GM12878 (cell line): ENCODE measurements at regions not wholly inside any gene's neighbourhood (a gene's known extent, or its start where the extent isn't known, plus 50 kb on each side); places are given as distances from the start of the nearest gene placed in this dataset.

Source experiments
- ATAC-seq: fragments of 200-7000 bp; cut with Tn5 transposase; 3 replicates; pipeline ENCODE4 v1.9.1; 2020; ENCODE audit warnings: mild to moderate bottlenecking, moderate library complexity
- BruUV-seq: library from RNA; stranded (reverse); fragments of 400-500 nt; replicated peaks from 2 replicates; lab custom pipeline; 2021; lab: Mats Ljungman, UMichigan
- CTCF ChIA-PET: fragments of 300-600 bp; sonication (Branson Sonifier 250); formaldehyde crosslinking; extraction: SDS; loops from one replicate; lab custom pipeline; 2021; ENCODE audit warnings: inconsistent platforms; lab: Yijun Ruan, JAX
- POLR2A ChIA-PET: fragments of 350-600 bp; formaldehyde crosslinking; extraction: SDS; loops from one replicate; lab custom pipeline; 2021; ENCODE audit warnings: inconsistent platforms; lab: Charles Lee
- RAD21 ChIA-PET: fragments of 300-600 bp; sonication (Branson Sonifier 250); formaldehyde crosslinking; loops from one replicate; lab custom pipeline; 2023; ENCODE audit warnings: antibody characterized with exemption; ENCODE audit not compliant: unreplicated experiment; lab: Charles Lee
- SMC1A ChIA-PET: fragments of 300-600 bp; sonication (Branson Sonifier 250); formaldehyde crosslinking; loops from one replicate; lab custom pipeline; 2023; ENCODE audit not compliant: unreplicated experiment, uncharacterized antibody; lab: Charles Lee
- DNase-seq: peaks from one replicate; pipeline ENCODE4 v3.0.0-alpha.2; 2011; ENCODE audit warnings: low read depth, low spot score
- FAIRE-seq: peaks from 3 replicates; lab custom pipeline; 2011; peaks lifted over from hg19 to GRCh38; lab: Jason Lieb, UNC
- H2AFZ ChIP-seq: 2 replicates; pipeline ENCODE4 v1.6.0; 2011; ENCODE audit warnings: low read depth, low read length, control low read depth; ENCODE audit not compliant: control insufficient read depth
- H3K27ac ChIP-seq: 2 replicates; pipeline ENCODE4 v1.5.1; 2011; ENCODE audit warnings: control low read depth; ENCODE audit not compliant: control insufficient read depth, insufficient read depth
- H3K27me3 ChIP-seq, 2 experiments: replicated peaks in 1 of 2; 2 replicates each; pipeline versions ENCODE4 v1.6.0 to v1.6.1; 2011; ENCODE audit warnings: low read length in 1 of 2; ENCODE audit not compliant: control insufficient read depth in 2 of 2, insufficient read depth in 2 of 2
- H3K36me3 ChIP-seq, 2 experiments: 2 replicates each; pipeline ENCODE4 v1.5.1; 2011; ENCODE audit warnings: low read length in 1 of 2; ENCODE audit not compliant: control insufficient read depth in 2 of 2, insufficient read depth in 2 of 2
- H3K4me1 ChIP-seq: 2 replicates; pipeline ENCODE4 v1.6.1; 2011; ENCODE audit warnings: mild to moderate bottlenecking, low read length, moderate library complexity, mixed read lengths; ENCODE audit not compliant: control insufficient read depth, insufficient read depth
- H3K4me2 ChIP-seq: 2 replicates; pipeline ENCODE4 v1.6.0; 2011; ENCODE audit warnings: control low read depth; ENCODE audit not compliant: control insufficient read depth, insufficient read depth
- H3K4me3 ChIP-seq: fragments of 200-600 bp; sonication (generic); 2 replicates; pipeline ENCODE4 v1.5.1; 2016
- H3K79me2 ChIP-seq: 2 replicates; pipeline ENCODE4 v1.6.0; 2011; ENCODE audit warnings: low read length; ENCODE audit not compliant: control insufficient read depth, insufficient read depth
- H3K9ac ChIP-seq: 2 replicates; pipeline ENCODE4 v1.8.0; 2011; ENCODE audit warnings: low read length, control low read depth, mixed read lengths; ENCODE audit not compliant: control insufficient read depth, insufficient read depth
- H3K9me3 ChIP-seq: replicated peaks from 3 replicates; pipeline ENCODE4 v1.5.1; 2011; ENCODE audit warnings: mild to moderate bottlenecking, low read length; ENCODE audit not compliant: control insufficient read depth, insufficient read depth
- H4K20me1 ChIP-seq: 2 replicates; pipeline ENCODE4 v1.6.0; 2011; ENCODE audit not compliant: control insufficient read depth, insufficient read depth
- BACH1 ChIP-seq: fragments of 450-650 bp; IDR thresholded peaks from 2 replicates; pipeline ENCODE4 v1.6.1; 2017; ENCODE audit warnings: mild to moderate bottlenecking, borderline replicate concordance
- EGR1 ChIP-seq, 2 experiments: IDR thresholded peaks; 1 replicate in 1 of 2; 2 replicates in 1 of 2; pipeline ENCODE4 v1.6.1; 2011 to 2012; ENCODE audit warnings: low read depth in 2 of 2, low read length in 2 of 2, borderline replicate concordance in 1 of 2, mild to moderate bottlenecking in 1 of 2, moderate library complexity in 1 of 2
- ZNF622 ChIP-seq: fragments of 450-650 bp; IDR thresholded peaks from 2 replicates; pipeline ENCODE4 v1.6.1; 2017; ENCODE audit warnings: mild to moderate bottlenecking, inconsistent platforms
- WGBS: methylation state at CpG from one replicate; pipeline ENCODE4 v1.1.6; 2016; ENCODE audit warnings: low lambda C conversion rate; ENCODE audit not compliant: insufficient replicate concordance, insufficient coverage; ENCODE audit errors: missing lambda C conversion rate; 5-methylcytosine and 5-hydroxymethylcytosine counted together
- in situ Hi-C: fragments of 300-500 bp; cut with MboI; formaldehyde crosslinking; loops from 9 replicates; pipeline ENCODE4 v1.14.3; 2018; ENCODE audit warnings: mixed read lengths
- intact Hi-C: fragments of 100-400 bp; cut with micrococcal nuclease; formaldehyde crosslinking; loops from one replicate; pipeline ENCODE4 v1.14.2; 2022; ENCODE audit not compliant: unreplicated experiment
- TF ChIP-seq, protein P1 (sequence below): fragments of 150-350 bp; IDR thresholded peaks from 2 replicates; pipeline ENCODE4 v1.6.1; 2014; ENCODE audit warnings: mild to moderate bottlenecking, low read depth, low read length
- TF ChIP-seq, protein P2 (sequence below): fragments of 450-650 bp; IDR thresholded peaks from 2 replicates; pipeline ENCODE4 v1.6.1; 2016; ENCODE audit warnings: mild to moderate bottlenecking

DNA sequence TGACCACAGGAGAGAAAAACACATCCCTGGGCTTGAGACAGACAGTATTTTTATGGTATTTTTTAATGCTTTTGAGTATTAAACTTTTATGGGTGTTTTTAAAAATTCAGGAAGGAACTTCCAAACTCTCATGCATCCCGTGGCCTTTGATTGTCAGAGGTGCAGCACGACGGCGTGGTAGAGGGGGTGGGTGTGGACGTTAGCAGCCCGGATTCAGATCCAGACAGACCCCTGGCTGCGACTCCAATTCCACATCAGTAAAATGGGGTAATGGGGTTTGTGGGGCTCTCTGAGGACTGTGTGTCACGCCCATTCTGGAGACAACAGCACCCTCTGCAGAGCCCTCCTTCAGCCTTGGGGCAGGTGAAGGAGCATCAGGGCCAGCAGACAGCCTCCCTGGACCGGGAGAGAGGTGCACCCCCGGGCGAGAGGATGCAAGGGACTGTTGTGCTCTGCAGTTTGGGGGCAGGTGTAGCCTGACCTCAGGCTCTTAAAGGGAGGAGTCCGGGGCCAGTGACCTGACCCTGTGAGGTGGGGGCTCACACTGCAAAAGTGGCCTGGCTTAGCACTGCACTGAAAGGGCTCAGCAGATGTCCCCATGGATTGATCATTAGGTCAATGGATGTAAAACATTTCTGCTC lies 1024.3 kb downstream of the TBC1D22A start:
- H4K20me1 ChIP-seq: no peaks in the 10 kb centered on the region
- no peaks in the 10 kb centered on the region for H3K4me1 ChIP-seq
- no peak overlapping the region for H3K9ac ChIP-seq
- ATAC-seq (no peak), FAIRE-seq (no peak), DNase-seq (no peak)
- 24% methylated on average over 12 of the region's 12 CpGs for WGBS
- H3K4me3 ChIP-seq: no peak overlapping the region
- intact Hi-C loops: no loop called here
- ChIA-PET CTCF (no interaction called here), POLR2A (no interaction called here), SMC1A (no interaction called here), RAD21 (no interaction called here)
- in situ Hi-C loops: no loop called here
- no peaks in the 10 kb centered on the region for H3K27me3 ChIP-seq
- H2AFZ ChIP-seq: no peak overlapping the region
- H3K9me3 ChIP-seq: no peaks in the 10 kb centered on the region; the same call in 2 of the 3 replicates
- H3K79me2 ChIP-seq: no peaks in the 10 kb centered on the region
- TF ChIP-seq BACH1 (no peak), ZNF622 (no peak), EGR1 (IDR thresholded peaks at IDR 0.05; ENCODE audit: borderline replicate concordance in 1 of 2, low read depth in 2 of 2, low read length in 2 of 2) (no peak)
- TF ChIP-seq, protein P1, sequence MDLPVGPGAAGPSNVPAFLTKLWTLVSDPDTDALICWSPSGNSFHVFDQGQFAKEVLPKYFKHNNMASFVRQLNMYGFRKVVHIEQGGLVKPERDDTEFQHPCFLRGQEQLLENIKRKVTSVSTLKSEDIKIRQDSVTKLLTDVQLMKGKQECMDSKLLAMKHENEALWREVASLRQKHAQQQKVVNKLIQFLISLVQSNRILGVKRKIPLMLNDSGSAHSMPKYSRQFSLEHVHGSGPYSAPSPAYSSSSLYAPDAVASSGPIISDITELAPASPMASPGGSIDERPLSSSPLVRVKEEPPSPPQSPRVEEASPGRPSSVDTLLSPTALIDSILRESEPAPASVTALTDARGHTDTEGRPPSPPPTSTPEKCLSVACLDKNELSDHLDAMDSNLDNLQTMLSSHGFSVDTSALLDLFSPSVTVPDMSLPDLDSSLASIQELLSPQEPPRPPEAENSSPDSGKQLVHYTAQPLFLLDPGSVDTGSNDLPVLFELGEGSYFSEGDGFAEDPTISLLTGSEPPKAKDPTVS: no peak
- no peak overlapping the region for H3K27ac ChIP-seq
- no peaks in the 10 kb centered on the region for H3K36me3 ChIP-seq
- BruUV-seq: no TSS peak
- H3K4me2 ChIP-seq: no peak overlapping the region

DNA sequence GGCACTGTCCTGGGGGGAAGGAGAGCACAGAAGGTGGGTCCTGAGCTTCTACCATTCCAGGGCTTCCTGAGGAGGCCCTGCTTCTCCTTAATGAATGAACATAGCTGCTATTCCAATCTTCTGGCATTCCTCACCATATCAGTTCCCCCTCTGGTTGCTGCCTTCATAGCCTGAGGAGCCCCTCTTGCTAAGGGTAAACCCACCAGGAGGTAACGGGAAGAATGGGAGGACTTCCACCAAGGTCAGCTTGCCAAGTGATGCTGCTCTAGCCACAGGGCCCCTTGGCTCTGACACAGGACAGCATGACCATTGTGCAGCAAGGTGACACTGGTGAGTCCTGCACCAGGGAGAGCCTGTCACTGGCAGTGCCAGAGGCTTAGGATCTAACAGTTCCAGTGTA lies 1022.5 kb downstream of the TBC1D22A start:
- WGBS: 0% methylated on average over 1 of the region's 1 CpG
- ATAC-seq: no peak
- Histone ChIP-seq H2AFZ (no peak overlapping the region), H3K27ac (no peak overlapping the region), H3K36me3 (no peaks in the 10 kb centered on the region), H3K27me3 (no peaks in the 10 kb centered on the region), H3K79me2 (no peaks in the 10 kb centered on the region), H3K4me3 (no peak overlapping the region), H4K20me1 (no peaks in the 10 kb centered on the region), H3K9ac (no peak overlapping the region), H3K9me3 (no peaks in the 10 kb centered on the region; the same call in 2 of the 3 replicates), H3K4me1 (no peaks in the 10 kb centered on the region), H3K4me2 (no peak overlapping the region)
- in situ Hi-C loops: no loop called here
- RAD21 ChIA-PET: no interaction called here
- FAIRE-seq: no peak
- BruUV-seq: no TSS peak
- TF ChIP-seq, protein P2, sequence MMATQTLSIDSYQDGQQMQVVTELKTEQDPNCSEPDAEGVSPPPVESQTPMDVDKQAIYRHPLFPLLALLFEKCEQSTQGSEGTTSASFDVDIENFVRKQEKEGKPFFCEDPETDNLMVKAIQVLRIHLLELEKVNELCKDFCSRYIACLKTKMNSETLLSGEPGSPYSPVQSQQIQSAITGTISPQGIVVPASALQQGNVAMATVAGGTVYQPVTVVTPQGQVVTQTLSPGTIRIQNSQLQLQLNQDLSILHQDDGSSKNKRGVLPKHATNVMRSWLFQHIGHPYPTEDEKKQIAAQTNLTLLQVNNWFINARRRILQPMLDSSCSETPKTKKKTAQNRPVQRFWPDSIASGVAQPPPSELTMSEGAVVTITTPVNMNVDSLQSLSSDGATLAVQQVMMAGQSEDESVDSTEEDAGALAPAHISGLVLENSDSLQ: no peak
- CTCF ChIA-PET: no interaction called here
- DNase-seq: no peak
- POLR2A ChIA-PET: no interaction called here
- SMC1A ChIA-PET: no interaction called here
- intact Hi-C loops: no loop called here
